ENCODE measurements at regions not wholly inside any gene's neighbourhood (a gene's known extent, or its start where the extent isn't known, plus 50 kb on each side); places are given as distances from the start of the nearest gene placed in this dataset.

GRCh38 chr12:114895827-114896226, 211.9 kb upstream of the TBX3 start:
- H3K4me3 ChIP-seq (ENCODE audit: low read depth in 1 of 2, low read length in 2 of 2): no peak overlapping the region
- WGBS, 2 donors: 57 to 64% methylated on average over 5 of the region's 5 CpGs
- H3K27me3 ChIP-seq (ENCODE audit: control insufficient read depth in 1 of 2, insufficient read depth in 2 of 2, low read length in 2 of 2): no peaks in the 10 kb centered on the region
- no peak overlapping the region for H3K27ac ChIP-seq (ENCODE audit: low read depth in 2 of 2, low read length in 1 of 2)
- H3K4me1 ChIP-seq (ENCODE audit: control insufficient read depth in 2 of 2, insufficient read depth in 2 of 2, low read length in 1 of 2): no peaks in the 10 kb centered on the region
- no peaks in the 10 kb centered on the region for H3K36me3 ChIP-seq (ENCODE audit: control insufficient read depth in 2 of 2, insufficient read depth in 2 of 2, low read length in 1 of 2)
- no peaks in the 10 kb centered on the region for H3K9me3 ChIP-seq (ENCODE audit: control insufficient read depth in 2 of 2, insufficient read depth in 1 of 2, low read depth in 1 of 2, low read length in 1 of 2)

GRCh38 chr12:114895081-114895480, 211.1 kb upstream of the TBX3 start:
- H3K36me3 ChIP-seq (ENCODE audit: control insufficient read depth in 2 of 2, insufficient read depth in 2 of 2, low read length in 1 of 2): no peaks in the 10 kb centered on the region
- no peaks in the 10 kb centered on the region for H3K9me3 ChIP-seq (ENCODE audit: control insufficient read depth in 2 of 2, insufficient read depth in 1 of 2, low read depth in 1 of 2, low read length in 1 of 2)
- H3K27me3 ChIP-seq (ENCODE audit: control insufficient read depth in 1 of 2, insufficient read depth in 2 of 2, low read length in 2 of 2): no peaks in the 10 kb centered on the region
- no peaks in the 10 kb centered on the region for H3K4me1 ChIP-seq (ENCODE audit: control insufficient read depth in 2 of 2, insufficient read depth in 2 of 2, low read length in 1 of 2)
- H3K27ac ChIP-seq (ENCODE audit: low read depth in 2 of 2, low read length in 1 of 2): no peak overlapping the region
- H3K4me3 ChIP-seq (ENCODE audit: low read depth in 1 of 2, low read length in 2 of 2): no peak overlapping the region
- 95% methylated on average over 4 of the region's 4 CpGs for WGBS, 2 donors

DNA sequence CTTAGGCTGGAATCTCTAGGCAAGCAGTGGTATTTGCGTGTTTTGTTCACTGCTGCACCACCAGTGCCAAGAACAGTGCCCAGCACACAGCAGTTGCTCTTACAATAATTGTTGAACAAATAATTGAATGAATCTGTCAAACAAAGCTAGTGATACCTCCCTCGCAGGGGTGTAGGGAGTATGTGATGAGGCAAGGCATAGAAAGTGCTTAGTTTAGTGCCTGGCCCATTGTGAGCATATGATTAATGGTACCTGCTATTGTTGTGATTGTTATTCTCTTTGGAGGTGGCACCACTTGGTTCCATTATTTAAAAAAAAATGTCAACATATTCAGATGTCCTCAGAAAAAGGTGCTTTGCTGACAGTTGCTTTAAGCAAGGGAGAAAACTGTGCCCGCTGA, 210.1 kb upstream of the TBX3 start:
- no peaks in the 10 kb centered on the region for H3K27me3 ChIP-seq (ENCODE audit: control insufficient read depth in 1 of 2, insufficient read depth in 2 of 2, low read length in 2 of 2)
- H3K4me3 ChIP-seq (ENCODE audit: low read depth in 1 of 2, low read length in 2 of 2): no peak overlapping the region
- WGBS, 2 donors: 70 to 81% methylated on average over 3 of the region's 3 CpGs
- no peaks in the 10 kb centered on the region for H3K4me1 ChIP-seq (ENCODE audit: control insufficient read depth in 2 of 2, insufficient read depth in 2 of 2, low read length in 1 of 2)
- no peaks in the 10 kb centered on the region for H3K36me3 ChIP-seq (ENCODE audit: control insufficient read depth in 2 of 2, insufficient read depth in 2 of 2, low read length in 1 of 2)
- no peaks in the 10 kb centered on the region for H3K9me3 ChIP-seq (ENCODE audit: control insufficient read depth in 2 of 2, insufficient read depth in 1 of 2, low read depth in 1 of 2, low read length in 1 of 2)
- H3K27ac ChIP-seq (ENCODE audit: low read depth in 2 of 2, low read length in 1 of 2): no peak overlapping the region

- no peaks in the 10 kb centered on the region for H3K9me3 ChIP-seq (ENCODE audit: control insufficient read depth in 2 of 2, insufficient read depth in 1 of 2, low read depth in 1 of 2, low read length in 1 of 2)
- no peak overlapping the region for H3K27ac ChIP-seq (ENCODE audit: low read depth in 2 of 2, low read length in 1 of 2)
- no peak overlapping the region for H3K4me3 ChIP-seq (ENCODE audit: low read depth in 1 of 2, low read length in 2 of 2)
- no peaks in the 10 kb centered on the region for H3K27me3 ChIP-seq (ENCODE audit: control insufficient read depth in 1 of 2, insufficient read depth in 2 of 2, low read length in 2 of 2)
- no peaks in the 10 kb centered on the region for H3K4me1 ChIP-seq (ENCODE audit: control insufficient read depth in 2 of 2, insufficient read depth in 2 of 2, low read length in 1 of 2)
- H3K36me3 ChIP-seq (ENCODE audit: control insufficient read depth in 2 of 2, insufficient read depth in 2 of 2, low read length in 1 of 2): no peaks in the 10 kb centered on the region
- 83 to 94% methylated on average over 2 of the region's 2 CpGs for WGBS, 2 donors
Measured at GRCh38 chr12:114888928-114889584, 205.1 kb upstream of the TBX3 start.

- 9 to 19% methylated on average over 1 of the region's 1 CpG for WGBS, 2 donors
- H3K36me3 ChIP-seq (ENCODE audit: control insufficient read depth in 2 of 2, insufficient read depth in 2 of 2, low read length in 1 of 2): no peaks in the 10 kb centered on the region
- no peaks in the 10 kb centered on the region for H3K27me3 ChIP-seq (ENCODE audit: control insufficient read depth in 1 of 2, insufficient read depth in 2 of 2, low read length in 2 of 2)
- no peaks in the 10 kb centered on the region for H3K4me1 ChIP-seq (ENCODE audit: control insufficient read depth in 2 of 2, insufficient read depth in 2 of 2, low read length in 1 of 2)
- H3K27ac ChIP-seq (ENCODE audit: low read depth in 2 of 2, low read length in 1 of 2): no peak overlapping the region
- no peaks in the 10 kb centered on the region for H3K9me3 ChIP-seq (ENCODE audit: control insufficient read depth in 2 of 2, insufficient read depth in 1 of 2, low read depth in 1 of 2, low read length in 1 of 2)
- H3K4me3 ChIP-seq (ENCODE audit: low read depth in 1 of 2, low read length in 2 of 2): no peak overlapping the region
Measured at GRCh38 chr12:114888448-114888847, 204.5 kb upstream of the TBX3 start.

DNA sequence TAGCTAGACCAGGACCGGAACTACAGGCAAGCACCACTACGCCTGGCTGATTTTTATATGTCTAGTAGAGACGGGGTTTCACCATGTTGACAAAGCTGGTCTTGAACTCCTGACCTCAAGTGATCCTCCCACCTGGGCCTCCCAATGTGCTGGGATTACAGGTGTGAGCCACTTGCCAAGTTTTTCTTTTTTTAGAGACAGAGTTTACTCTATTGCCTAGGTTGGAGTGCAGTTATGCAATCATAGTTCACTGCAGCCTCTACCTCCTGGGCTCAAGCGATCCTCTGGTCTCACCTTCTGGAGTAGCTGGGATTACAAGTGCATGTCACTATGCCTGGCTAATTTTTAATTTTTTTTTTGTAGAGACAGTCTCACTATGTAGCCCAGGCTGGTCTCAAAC, 201.5 kb upstream of the TBX3 start:
- 87 to 92% methylated on average over 4 of the region's 4 CpGs for WGBS, 2 donors
- no peaks in the 10 kb centered on the region for H3K4me1 ChIP-seq (ENCODE audit: control insufficient read depth in 2 of 2, insufficient read depth in 2 of 2, low read length in 1 of 2)
- no peaks in the 10 kb centered on the region for H3K9me3 ChIP-seq (ENCODE audit: control insufficient read depth in 2 of 2, insufficient read depth in 1 of 2, low read depth in 1 of 2, low read length in 1 of 2)
- no peak overlapping the region for H3K27ac ChIP-seq (ENCODE audit: low read depth in 2 of 2, low read length in 1 of 2)
- H3K4me3 ChIP-seq (ENCODE audit: low read depth in 1 of 2, low read length in 2 of 2): no peak overlapping the region
- H3K27me3 ChIP-seq (ENCODE audit: control insufficient read depth in 1 of 2, insufficient read depth in 2 of 2, low read length in 2 of 2): no peaks in the 10 kb centered on the region
- H3K36me3 ChIP-seq (ENCODE audit: control insufficient read depth in 2 of 2, insufficient read depth in 2 of 2, low read length in 1 of 2): no peaks in the 10 kb centered on the region

DNA sequence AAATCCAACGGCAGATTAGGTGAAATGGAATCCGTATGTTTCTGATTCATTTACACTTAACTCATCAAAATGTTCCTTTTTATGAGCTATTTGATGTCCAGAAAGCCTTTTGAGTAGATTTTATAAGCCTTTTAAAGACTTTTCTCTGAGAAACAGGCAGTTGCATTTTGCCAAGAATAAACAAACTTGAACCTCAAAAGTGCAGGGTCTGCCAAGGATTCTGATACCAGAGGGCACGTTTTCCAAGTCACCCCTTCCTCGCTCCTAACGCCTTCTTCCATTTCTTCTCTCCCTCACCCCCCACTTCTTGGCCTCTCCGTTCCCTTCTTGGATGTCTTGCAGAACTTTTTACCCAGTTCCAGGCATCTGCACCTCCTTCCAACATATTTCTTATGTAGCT, 200.6 kb upstream of the TBX3 start:
- Histone ChIP-seq H3K36me3 (ENCODE audit: control insufficient read depth in 2 of 2, insufficient read depth in 2 of 2, low read length in 1 of 2) (no peaks in the 10 kb centered on the region), H3K4me1 (ENCODE audit: control insufficient read depth in 2 of 2, insufficient read depth in 2 of 2, low read length in 1 of 2) (no peaks in the 10 kb centered on the region), H3K4me3 (ENCODE audit: low read depth in 1 of 2, low read length in 2 of 2) (no peak overlapping the region), H3K27ac (ENCODE audit: low read depth in 2 of 2, low read length in 1 of 2) (no peak overlapping the region), H3K9me3 (ENCODE audit: control insufficient read depth in 2 of 2, insufficient read depth in 1 of 2, low read depth in 1 of 2, low read length in 1 of 2) (no peaks in the 10 kb centered on the region), H3K27me3 (ENCODE audit: control insufficient read depth in 1 of 2, insufficient read depth in 2 of 2, low read length in 2 of 2) (no peaks in the 10 kb centered on the region)
- 59 to 67% methylated on average over 6 of the region's 6 CpGs for WGBS, 2 donors

GRCh38 chr12:114882083-114882482, 198.1 kb upstream of the TBX3 start:
- no peaks in the 10 kb centered on the region for H3K9me3 ChIP-seq (ENCODE audit: control insufficient read depth in 2 of 2, insufficient read depth in 1 of 2, low read depth in 1 of 2, low read length in 1 of 2)
- no peak overlapping the region for H3K27ac ChIP-seq (ENCODE audit: low read depth in 2 of 2, low read length in 1 of 2)
- H3K4me3 ChIP-seq (ENCODE audit: low read depth in 1 of 2, low read length in 2 of 2): no peak overlapping the region
- H3K27me3 ChIP-seq (ENCODE audit: control insufficient read depth in 1 of 2, insufficient read depth in 2 of 2, low read length in 2 of 2): no peaks in the 10 kb centered on the region
- no peaks in the 10 kb centered on the region for H3K36me3 ChIP-seq (ENCODE audit: control insufficient read depth in 2 of 2, insufficient read depth in 2 of 2, low read length in 1 of 2)
- 80 to 82% methylated on average over 4 of the region's 4 CpGs for WGBS, 2 donors
- no peaks in the 10 kb centered on the region for H3K4me1 ChIP-seq (ENCODE audit: control insufficient read depth in 2 of 2, insufficient read depth in 2 of 2, low read length in 1 of 2)

- no peaks in the 10 kb centered on the region for H3K4me1 ChIP-seq (ENCODE audit: control insufficient read depth in 2 of 2, insufficient read depth in 2 of 2, low read length in 1 of 2)
- no peak overlapping the region for H3K4me3 ChIP-seq (ENCODE audit: low read depth in 1 of 2, low read length in 2 of 2)
- H3K36me3 ChIP-seq (ENCODE audit: control insufficient read depth in 2 of 2, insufficient read depth in 2 of 2, low read length in 1 of 2): no peaks in the 10 kb centered on the region
- no peak overlapping the region for H3K27ac ChIP-seq (ENCODE audit: low read depth in 2 of 2, low read length in 1 of 2)
- no peaks in the 10 kb centered on the region for H3K9me3 ChIP-seq (ENCODE audit: control insufficient read depth in 2 of 2, insufficient read depth in 1 of 2, low read depth in 1 of 2, low read length in 1 of 2)
- 84 to 91% methylated on average over 4 of the region's 4 CpGs for WGBS, 2 donors
- no peaks in the 10 kb centered on the region for H3K27me3 ChIP-seq (ENCODE audit: control insufficient read depth in 1 of 2, insufficient read depth in 2 of 2, low read length in 2 of 2)
Measured at GRCh38 chr12:114879354-114879753, 195.4 kb upstream of the TBX3 start.

GRCh38 chr12:114878781-114879180, 194.8 kb upstream of the TBX3 start:
- Histone ChIP-seq H3K9me3 (ENCODE audit: control insufficient read depth in 2 of 2, insufficient read depth in 1 of 2, low read depth in 1 of 2, low read length in 1 of 2) (no peaks in the 10 kb centered on the region), H3K27ac (ENCODE audit: low read depth in 2 of 2, low read length in 1 of 2) (no peak overlapping the region), H3K4me3 (ENCODE audit: low read depth in 1 of 2, low read length in 2 of 2) (no peak overlapping the region), H3K36me3 (ENCODE audit: control insufficient read depth in 2 of 2, insufficient read depth in 2 of 2, low read length in 1 of 2) (no peaks in the 10 kb centered on the region), H3K27me3 (ENCODE audit: control insufficient read depth in 1 of 2, insufficient read depth in 2 of 2, low read length in 2 of 2) (no peaks in the 10 kb centered on the region), H3K4me1 (ENCODE audit: control insufficient read depth in 2 of 2, insufficient read depth in 2 of 2, low read length in 1 of 2) (no peaks in the 10 kb centered on the region)
- 74 to 84% methylated on average over 4 of the region's 4 CpGs for WGBS, 2 donors
